K562 (cell line): ENCODE measurements at regions not wholly inside any gene's neighbourhood (a gene's known extent, or its start where the extent isn't known, plus 50 kb on each side); places are given as distances from the start of the nearest gene placed in this dataset.

Experiments used
- ATAC-seq: fragments of 200-7000 bp; cut with Tn5 transposase; 3 replicates; pipeline ENCODE4 v1.9.1; 2020; ENCODE audit warnings: moderate library complexity
- BruUV-seq: library from RNA; stranded (reverse); fragments of 400-500 nt; replicated peaks from 2 replicates; lab custom pipeline; 2021; lab: Mats Ljungman, UMichigan
- CTCF ChIA-PET: fragments of 300-600 bp; formaldehyde crosslinking; extraction: SDS; loops from one replicate; lab custom pipeline; 2021; ENCODE audit warnings: low intra/inter-chr PET ratio; lab: Yijun Ruan, JAX
- POLR2A ChIA-PET: fragments of 300-600, 350-650 bp; sonication (Branson Sonifier 250); formaldehyde crosslinking; extraction: SDS; loops from one replicate; lab custom pipeline; 2021; ENCODE audit warnings: antibody characterized with exemption, inconsistent platforms; lab: Yijun Ruan, JAX
- DNase-seq, 4 experiments: peaks; one replicate each; pipeline versions ENCODE4 v3.0.0 to v3.0.0-alpha.2; 2011 to 2018; ENCODE audit warnings: low spot score in 3 of 4, mixed read lengths in 3 of 4; ENCODE audit errors: extremely low read depth in 1 of 4
- FAIRE-seq: peaks from 2 replicates; lab custom pipeline; 2011; peaks lifted over from hg19 to GRCh38; lab: Jason Lieb, UNC
- H2AFZ ChIP-seq: 2 replicates; pipeline ENCODE4 v1.6.0; 2011; ENCODE audit warnings: low read depth, low read length, control low read depth, inconsistent platforms
- H3K27ac ChIP-seq: fragments of 200-600 bp; 3 replicates; pipeline ENCODE4 v1.8.0; 2011; ENCODE audit warnings: low read depth, mild to moderate bottlenecking, control low read depth, inconsistent platforms, low read length, moderate library complexity, mixed read lengths; ENCODE audit errors: extremely low read depth
- H3K27me3 ChIP-seq, 2 experiments: fragments of 300-600 bp in 1 of 2; 2 replicates in 1 of 2; 3 replicates in 1 of 2; pipeline versions ENCODE4 v1.6.0 to v1.8.0; 2011; ENCODE audit warnings: inconsistent platforms in 2 of 2, low read length in 2 of 2, mild to moderate bottlenecking in 1 of 2, mixed read lengths in 1 of 2, moderate library complexity in 1 of 2; ENCODE audit not compliant: control insufficient read depth in 2 of 2, insufficient read depth in 2 of 2
- H3K36me3 ChIP-seq: fragments of 300-600 bp; 3 replicates; pipeline ENCODE4 v1.8.0; 2011; ENCODE audit warnings: mild to moderate bottlenecking, low read length, inconsistent platforms; ENCODE audit not compliant: control insufficient read depth, insufficient read depth
- H3K4me1 ChIP-seq, 2 experiments: fragments of 200-600 bp in 1 of 2; replicated peaks in 1 of 2; 2 replicates in 1 of 2; 3 replicates in 1 of 2; pipeline versions ENCODE4 v1.5.1 to v1.8.0; 2011; ENCODE audit warnings: inconsistent platforms in 2 of 2, low read length in 2 of 2, mild to moderate bottlenecking in 1 of 2, mixed read lengths in 1 of 2, moderate library complexity in 1 of 2; ENCODE audit not compliant: control insufficient read depth in 2 of 2, insufficient read depth in 2 of 2
- H3K4me2 ChIP-seq: 2 replicates; pipeline ENCODE4 v1.6.1; 2011; ENCODE audit warnings: low read length, control low read depth, inconsistent platforms, mixed read lengths; ENCODE audit not compliant: insufficient read depth
- H3K4me3 ChIP-seq: fragments of 200-600 bp; sonication (generic), shearing (Covaris generic); 2 replicates; pipeline ENCODE4 v1.5.1; 2016; ENCODE audit warnings: control low read depth, inconsistent platforms
- H3K79me2 ChIP-seq: fragments of 200-600 bp; 3 replicates; pipeline ENCODE4 v1.8.0; 2011; ENCODE audit warnings: low read length, inconsistent platforms; ENCODE audit not compliant: control insufficient read depth, insufficient read depth
- H3K9ac ChIP-seq, 2 experiments: 2 replicates each; pipeline versions ENCODE4 v1.6.0 to v1.6.1; 2011; ENCODE audit warnings: low read depth in 2 of 2, low read length in 2 of 2, control low read depth in 1 of 2, inconsistent platforms in 1 of 2, mild to moderate bottlenecking in 1 of 2, mixed read lengths in 1 of 2; ENCODE audit not compliant: insufficient read depth in 1 of 2
- H3K9me1 ChIP-seq: one replicate; pipeline ENCODE4 v1.6.0; 2011; ENCODE audit warnings: inconsistent platforms, mild to moderate bottlenecking, low read length, moderate library complexity; ENCODE audit not compliant: control insufficient read depth, insufficient read depth
- H3K9me3 ChIP-seq: replicated peaks from 2 replicates; pipeline ENCODE4 v1.5.1; 2011; ENCODE audit warnings: low read depth, low read length, inconsistent platforms; ENCODE audit not compliant: control insufficient read depth, insufficient read depth
- H4K20me1 ChIP-seq: replicated peaks from 2 replicates; pipeline ENCODE4 v1.6.1; 2011; ENCODE audit warnings: low read length, inconsistent platforms, mixed read lengths; ENCODE audit not compliant: control insufficient read depth, insufficient read depth
- DIDO1 ChIP-seq: fragments of 450-650 bp; IDR thresholded peaks from 2 replicates; pipeline ENCODE4 v1.6.1; 2016; ENCODE audit warnings: low read depth, missing biosample characterization, missing genetic modification characterization
- ELF4 ChIP-seq: fragments of 450-650 bp; formaldehyde crosslinking; IDR thresholded peaks from 2 replicates; pipeline ENCODE4 v1.4.0; 2022; ENCODE audit warnings: missing genetic modification characterization
- KLF13 ChIP-seq: fragments of 450-650 bp; IDR thresholded peaks from 2 replicates; pipeline ENCODE4 v1.6.1; 2016; ENCODE audit warnings: missing genetic modification characterization, low read depth, mild to moderate bottlenecking, missing compliant biosample characterization, moderate library complexity, borderline replicate concordance
- PTBP1 ChIP-seq: fragments of 200-400 bp; formaldehyde crosslinking; IDR thresholded peaks from 2 replicates; pipeline ENCODE4 v1.6.1; 2017; ENCODE audit warnings: low read depth, low read length
- SREBF1 ChIP-seq: fragments of 150-350 bp; IDR thresholded peaks from 2 replicates; pipeline ENCODE4 v1.6.1; 2014; ENCODE audit warnings: antibody characterized with exemption, low read depth, low read length, borderline replicate concordance
- ZNF324 ChIP-seq: fragments of 250-450 bp; sonication (Bioruptor Pico); IDR thresholded peaks from 2 replicates; pipeline ENCODE4 v1.4.0; 2020; ENCODE audit warnings: mild to moderate bottlenecking
- WGBS: fragments of 100-300 bp; shearing (Covaris generic); methylation state at CpG from one replicate; pipeline ENCODE4 v1.1.6; 2016; ENCODE audit warnings: low coverage, mixed read lengths; ENCODE audit not compliant: insufficient coverage; ENCODE audit errors: missing lambda C conversion rate; 5-methylcytosine and 5-hydroxymethylcytosine counted together
- in situ Hi-C: fragments of 300-500 bp; cut with MboI; formaldehyde crosslinking; loops from 4 replicates; pipeline ENCODE4 v1.15.0; 2018; ENCODE audit warnings: inconsistent platforms, mixed read lengths
- intact Hi-C: fragments of 100-400 bp; cut with micrococcal nuclease; formaldehyde crosslinking; loops from 2 replicates; pipeline ENCODE4 v1.14.2; 2022
- TF ChIP-seq, protein P1 (sequence below): fragments of 450-650 bp; IDR thresholded peaks from 2 replicates; pipeline ENCODE4 v1.6.1; 2018; ENCODE audit not compliant: partially characterized antibody
- TF ChIP-seq, protein P2 (sequence below), 2 experiments: fragments of 450-650 bp in 1 of 2; IDR thresholded peaks; 2 replicates each; pipeline ENCODE4 v1.6.1; 2011 to 2017; ENCODE audit warnings: low read depth in 2 of 2, antibody characterized with exemption in 1 of 2, borderline replicate concordance in 1 of 2, low read length in 1 of 2, mild to moderate bottlenecking in 1 of 2, mixed read lengths in 1 of 2; ENCODE audit not compliant: control insufficient read depth in 1 of 2
- TF ChIP-seq, protein P3 (sequence below): sonication (generic); formaldehyde crosslinking; IDR thresholded peaks from 2 replicates; pipeline ENCODE4 v1.8.1; 2023; ENCODE audit warnings: mild to moderate bottlenecking, missing genetic modification reagents

DNA sequence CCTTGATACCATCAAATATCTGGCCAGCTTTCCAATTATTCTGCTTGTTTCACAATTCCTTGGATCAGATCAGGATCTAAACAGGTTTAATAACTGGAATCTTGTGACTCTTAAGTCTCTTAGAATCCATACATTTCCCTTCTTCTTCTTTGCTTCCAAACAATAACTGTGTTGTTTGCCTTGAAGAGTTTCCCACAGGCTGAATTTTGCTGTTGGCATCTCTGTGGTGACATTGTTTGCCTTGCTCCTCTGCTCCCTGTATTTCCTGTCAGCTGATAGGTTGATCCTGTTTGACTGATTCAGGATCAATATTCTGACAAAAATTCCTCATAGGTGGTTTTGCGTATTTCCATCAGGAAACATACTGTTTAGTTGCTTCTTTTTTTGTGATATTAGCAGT, 248.4 kb upstream of the LMCD1 start:
- TF ChIP-seq DIDO1, result no peak
- no peak for TF ChIP-seq KLF13 (tag)
- TF ChIP-seq, protein P1, sequence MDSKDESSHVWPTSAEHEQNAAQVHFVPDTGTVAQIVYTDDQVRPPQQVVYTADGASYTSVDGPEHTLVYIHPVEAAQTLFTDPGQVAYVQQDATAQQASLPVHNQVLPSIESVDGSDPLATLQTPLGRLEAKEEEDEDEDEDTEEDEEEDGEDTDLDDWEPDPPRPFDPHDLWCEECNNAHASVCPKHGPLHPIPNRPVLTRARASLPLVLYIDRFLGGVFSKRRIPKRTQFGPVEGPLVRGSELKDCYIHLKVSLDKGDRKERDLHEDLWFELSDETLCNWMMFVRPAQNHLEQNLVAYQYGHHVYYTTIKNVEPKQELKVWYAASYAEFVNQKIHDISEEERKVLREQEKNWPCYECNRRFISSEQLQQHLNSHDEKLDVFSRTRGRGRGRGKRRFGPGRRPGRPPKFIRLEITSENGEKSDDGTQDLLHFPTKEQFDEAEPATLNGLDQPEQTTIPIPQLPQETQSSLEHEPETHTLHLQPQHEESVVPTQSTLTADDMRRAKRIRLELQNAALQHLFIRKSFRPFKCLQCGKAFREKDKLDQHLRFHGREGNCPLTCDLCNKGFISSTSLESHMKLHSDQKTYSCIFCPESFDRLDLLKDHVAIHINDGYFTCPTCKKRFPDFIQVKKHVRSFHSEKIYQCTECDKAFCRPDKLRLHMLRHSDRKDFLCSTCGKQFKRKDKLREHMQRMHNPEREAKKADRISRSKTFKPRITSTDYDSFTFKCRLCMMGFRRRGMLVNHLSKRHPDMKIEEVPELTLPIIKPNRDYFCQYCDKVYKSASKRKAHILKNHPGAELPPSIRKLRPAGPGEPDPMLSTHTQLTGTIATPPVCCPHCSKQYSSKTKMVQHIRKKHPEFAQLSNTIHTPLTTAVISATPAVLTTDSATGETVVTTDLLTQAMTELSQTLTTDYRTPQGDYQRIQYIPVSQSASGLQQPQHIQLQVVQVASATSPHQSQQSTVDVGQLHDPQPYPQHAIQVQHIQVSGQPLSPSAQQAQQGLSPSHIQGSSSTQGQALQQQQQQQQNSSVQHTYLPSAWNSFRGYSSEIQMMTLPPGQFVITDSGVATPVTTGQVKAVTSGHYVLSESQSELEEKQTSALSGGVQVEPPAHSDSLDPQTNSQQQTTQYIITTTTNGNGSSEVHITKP, result no peak
- no peak for TF ChIP-seq SREBF1
- TF ChIP-seq, protein P2, sequence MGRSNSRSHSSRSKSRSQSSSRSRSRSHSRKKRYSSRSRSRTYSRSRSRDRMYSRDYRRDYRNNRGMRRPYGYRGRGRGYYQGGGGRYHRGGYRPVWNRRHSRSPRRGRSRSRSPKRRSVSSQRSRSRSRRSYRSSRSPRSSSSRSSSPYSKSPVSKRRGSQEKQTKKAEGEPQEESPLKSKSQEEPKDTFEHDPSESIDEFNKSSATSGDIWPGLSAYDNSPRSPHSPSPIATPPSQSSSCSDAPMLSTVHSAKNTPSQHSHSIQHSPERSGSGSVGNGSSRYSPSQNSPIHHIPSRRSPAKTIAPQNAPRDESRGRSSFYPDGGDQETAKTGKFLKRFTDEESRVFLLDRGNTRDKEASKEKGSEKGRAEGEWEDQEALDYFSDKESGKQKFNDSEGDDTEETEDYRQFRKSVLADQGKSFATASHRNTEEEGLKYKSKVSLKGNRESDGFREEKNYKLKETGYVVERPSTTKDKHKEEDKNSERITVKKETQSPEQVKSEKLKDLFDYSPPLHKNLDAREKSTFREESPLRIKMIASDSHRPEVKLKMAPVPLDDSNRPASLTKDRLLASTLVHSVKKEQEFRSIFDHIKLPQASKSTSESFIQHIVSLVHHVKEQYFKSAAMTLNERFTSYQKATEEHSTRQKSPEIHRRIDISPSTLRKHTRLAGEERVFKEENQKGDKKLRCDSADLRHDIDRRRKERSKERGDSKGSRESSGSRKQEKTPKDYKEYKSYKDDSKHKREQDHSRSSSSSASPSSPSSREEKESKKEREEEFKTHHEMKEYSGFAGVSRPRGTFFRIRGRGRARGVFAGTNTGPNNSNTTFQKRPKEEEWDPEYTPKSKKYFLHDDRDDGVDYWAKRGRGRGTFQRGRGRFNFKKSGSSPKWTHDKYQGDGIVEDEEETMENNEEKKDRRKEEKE (IDR thresholded peaks at IDR 0.05; ENCODE audit: borderline replicate concordance in 1 of 2, control insufficient read depth in 1 of 2, low read depth in 2 of 2, low read length in 1 of 2), result no peak
- TF ChIP-seq ZNF324, result no peak
- TF ChIP-seq PTBP1, result no peak
- TF ChIP-seq, protein P3, sequence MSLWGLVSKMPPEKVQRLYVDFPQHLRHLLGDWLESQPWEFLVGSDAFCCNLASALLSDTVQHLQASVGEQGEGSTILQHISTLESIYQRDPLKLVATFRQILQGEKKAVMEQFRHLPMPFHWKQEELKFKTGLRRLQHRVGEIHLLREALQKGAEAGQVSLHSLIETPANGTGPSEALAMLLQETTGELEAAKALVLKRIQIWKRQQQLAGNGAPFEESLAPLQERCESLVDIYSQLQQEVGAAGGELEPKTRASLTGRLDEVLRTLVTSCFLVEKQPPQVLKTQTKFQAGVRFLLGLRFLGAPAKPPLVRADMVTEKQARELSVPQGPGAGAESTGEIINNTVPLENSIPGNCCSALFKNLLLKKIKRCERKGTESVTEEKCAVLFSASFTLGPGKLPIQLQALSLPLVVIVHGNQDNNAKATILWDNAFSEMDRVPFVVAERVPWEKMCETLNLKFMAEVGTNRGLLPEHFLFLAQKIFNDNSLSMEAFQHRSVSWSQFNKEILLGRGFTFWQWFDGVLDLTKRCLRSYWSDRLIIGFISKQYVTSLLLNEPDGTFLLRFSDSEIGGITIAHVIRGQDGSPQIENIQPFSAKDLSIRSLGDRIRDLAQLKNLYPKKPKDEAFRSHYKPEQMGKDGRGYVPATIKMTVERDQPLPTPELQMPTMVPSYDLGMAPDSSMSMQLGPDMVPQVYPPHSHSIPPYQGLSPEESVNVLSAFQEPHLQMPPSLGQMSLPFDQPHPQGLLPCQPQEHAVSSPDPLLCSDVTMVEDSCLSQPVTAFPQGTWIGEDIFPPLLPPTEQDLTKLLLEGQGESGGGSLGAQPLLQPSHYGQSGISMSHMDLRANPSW (CRISPR knock-in tag), result no peak
- no peak for TF ChIP-seq ELF4 (CRISPR knock-in tag)
- TF ChIP-seq, all 486 proteins: peak for 0
- Histone ChIP-seq H3K9ac (no peak overlapping the region), H2AFZ (no peak overlapping the region), H4K20me1 (no peaks in the 10 kb centered on the region), H3K27me3 (no peaks in the 10 kb centered on the region), H3K9me3 (no peaks in the 10 kb centered on the region; the same call in 1 of the 2 replicates), H3K36me3 (no peaks in the 10 kb centered on the region), H3K4me2 (no peak overlapping the region), H3K79me2 (no peaks in the 10 kb centered on the region), H3K27ac (no peak overlapping the region), H3K9me1 (no peaks in the 10 kb centered on the region), H3K4me1 (no peaks in the 10 kb centered on the region), H3K4me3 (no peak overlapping the region)
- POLR2A ChIA-PET, result no interaction called here
- BruUV-seq, result no TSS peak
- CTCF ChIA-PET, result no interaction called here
- no peak for FAIRE-seq
- intact Hi-C loops, result no loop called here
- ATAC-seq, result no peak
- DNase-seq, result no peak
- 0% methylated on average over 1 of the region's 1 CpG for WGBS
- in situ Hi-C loops, result no loop called here
